Gastrocnemius medialis (tissue), 4 donors: ENCODE measurements at regions not wholly inside any gene's neighbourhood (a gene's known extent, or its start where the extent isn't known, plus 50 kb on each side); places are given as distances from the start of the nearest gene placed in this dataset.

ENCODE experiments used
- CTCF ChIP-seq, 5 experiments: fragments of 450-650 bp in 3 of 5; fragments of 200-600 bp in 2 of 5; sonication (generic) in 2 of 5; IDR thresholded peaks in 4 of 5; conservative IDR thresholded peaks in 1 of 5; 1 replicate in 4 of 5; 2 replicates in 1 of 5; pipeline ENCODE4 v1.5.1; 2016 to 2019; ENCODE audit warnings: antibody characterized with exemption in 5 of 5, mild to moderate bottlenecking in 3 of 5, moderate library complexity in 3 of 5
- POLR2A ChIP-seq, 2 donors: fragments of 450-650 bp; IDR thresholded peaks; one replicate each; pipeline ENCODE4 v1.6.1; 2017; ENCODE audit warnings: antibody characterized with exemption in 2 of 2, mild to moderate bottlenecking in 2 of 2, moderate library complexity in 2 of 2

- TF ChIP-seq CTCF (IDR thresholded peaks at IDR 0.05 in 4 of 5, conservative IDR thresholded peaks at IDR 0.05 in 1 of 5) (no peak), POLR2A (IDR thresholded peaks at IDR 0.05) (no peak)
Measured at GRCh38 chr20:60121903-60122302, 163.7 kb downstream of the CDH26 start.
